ENCODE measurements at regions not wholly inside any gene's neighbourhood (a gene's known extent, or its start where the extent isn't known, plus 50 kb on each side); places are given as distances from the start of the nearest gene placed in this dataset.

DNA sequence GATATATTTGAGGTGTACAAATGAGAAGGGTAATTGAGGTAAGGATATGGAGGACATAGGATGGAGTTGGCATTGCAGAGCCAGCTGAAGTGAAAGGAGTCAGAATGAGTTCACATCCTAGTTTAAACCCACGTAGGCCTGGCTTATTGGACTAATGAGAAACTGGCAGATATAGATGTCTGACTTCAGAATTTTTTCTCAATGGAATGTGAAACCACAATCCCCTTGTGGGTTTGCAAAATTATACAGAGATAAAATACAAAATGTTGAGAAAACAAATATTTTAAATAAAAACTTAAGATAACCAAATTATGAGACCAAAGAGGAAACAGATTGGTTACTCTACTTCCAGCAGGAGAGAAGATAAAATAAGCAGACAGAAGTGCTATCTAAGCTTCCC, 277.4 kb upstream of the LRRC7 start:
- ATAC-seq: no peak
- peak; percentile 26; the same call in 1 of the 2 replicates for TF ChIP-seq ISL1 (CRISPR knock-in tag; IDR thresholded peaks at IDR 0.05)
- TF ChIP-seq, protein P1, sequence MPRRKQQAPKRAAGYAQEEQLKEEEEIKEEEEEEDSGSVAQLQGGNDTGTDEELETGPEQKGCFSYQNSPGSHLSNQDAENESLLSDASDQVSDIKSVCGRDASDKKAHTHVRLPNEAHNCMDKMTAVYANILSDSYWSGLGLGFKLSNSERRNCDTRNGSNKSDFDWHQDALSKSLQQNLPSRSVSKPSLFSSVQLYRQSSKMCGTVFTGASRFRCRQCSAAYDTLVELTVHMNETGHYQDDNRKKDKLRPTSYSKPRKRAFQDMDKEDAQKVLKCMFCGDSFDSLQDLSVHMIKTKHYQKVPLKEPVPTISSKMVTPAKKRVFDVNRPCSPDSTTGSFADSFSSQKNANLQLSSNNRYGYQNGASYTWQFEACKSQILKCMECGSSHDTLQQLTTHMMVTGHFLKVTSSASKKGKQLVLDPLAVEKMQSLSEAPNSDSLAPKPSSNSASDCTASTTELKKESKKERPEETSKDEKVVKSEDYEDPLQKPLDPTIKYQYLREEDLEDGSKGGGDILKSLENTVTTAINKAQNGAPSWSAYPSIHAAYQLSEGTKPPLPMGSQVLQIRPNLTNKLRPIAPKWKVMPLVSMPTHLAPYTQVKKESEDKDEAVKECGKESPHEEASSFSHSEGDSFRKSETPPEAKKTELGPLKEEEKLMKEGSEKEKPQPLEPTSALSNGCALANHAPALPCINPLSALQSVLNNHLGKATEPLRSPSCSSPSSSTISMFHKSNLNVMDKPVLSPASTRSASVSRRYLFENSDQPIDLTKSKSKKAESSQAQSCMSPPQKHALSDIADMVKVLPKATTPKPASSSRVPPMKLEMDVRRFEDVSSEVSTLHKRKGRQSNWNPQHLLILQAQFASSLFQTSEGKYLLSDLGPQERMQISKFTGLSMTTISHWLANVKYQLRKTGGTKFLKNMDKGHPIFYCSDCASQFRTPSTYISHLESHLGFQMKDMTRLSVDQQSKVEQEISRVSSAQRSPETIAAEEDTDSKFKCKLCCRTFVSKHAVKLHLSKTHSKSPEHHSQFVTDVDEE (CRISPR knock-in tag; IDR thresholded peaks at IDR 0.05): no peak
- no peak for TF ChIP-seq ZFP3 (CRISPR knock-in tag; IDR thresholded peaks at IDR 0.05)

GRCh38 chr1:69291541-69291940, 276.2 kb upstream of the LRRC7 start:
- ATAC-seq: no peak
- TF ChIP-seq CSRNP3 (CRISPR knock-in tag; IDR thresholded peaks at IDR 0.05): no peak
- TF ChIP-seq CSDC2 (CRISPR knock-in tag; IDR thresholded peaks at IDR 0.05): no peak
- TF ChIP-seq ZC3H10 (CRISPR knock-in tag; IDR thresholded peaks at IDR 0.05): no peak
- TF ChIP-seq, protein P2, sequence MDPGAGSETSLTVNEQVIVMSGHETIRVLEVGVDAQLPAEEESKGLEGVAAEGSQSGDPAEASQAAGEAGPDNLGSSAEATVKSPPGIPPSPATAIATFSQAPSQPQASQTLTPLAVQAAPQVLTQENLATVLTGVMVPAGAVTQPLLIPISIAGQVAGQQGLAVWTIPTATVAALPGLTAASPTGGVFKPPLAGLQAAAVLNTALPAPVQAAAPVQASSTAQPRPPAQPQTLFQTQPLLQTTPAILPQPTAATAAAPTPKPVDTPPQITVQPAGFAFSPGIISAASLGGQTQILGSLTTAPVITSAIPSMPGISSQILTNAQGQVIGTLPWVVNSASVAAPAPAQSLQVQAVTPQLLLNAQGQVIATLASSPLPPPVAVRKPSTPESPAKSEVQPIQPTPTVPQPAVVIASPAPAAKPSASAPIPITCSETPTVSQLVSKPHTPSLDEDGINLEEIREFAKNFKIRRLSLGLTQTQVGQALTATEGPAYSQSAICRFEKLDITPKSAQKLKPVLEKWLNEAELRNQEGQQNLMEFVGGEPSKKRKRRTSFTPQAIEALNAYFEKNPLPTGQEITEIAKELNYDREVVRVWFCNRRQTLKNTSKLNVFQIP (CRISPR knock-in tag; IDR thresholded peaks at IDR 0.05; ENCODE audit: borderline replicate concordance, low read depth): no peak
- no peak for TF ChIP-seq ZNF565 (CRISPR knock-in tag; conservative IDR thresholded peaks at IDR 0.05; ENCODE audit: low read depth)
- no peak for TF ChIP-seq ESRRG (CRISPR knock-in tag; IDR thresholded peaks at IDR 0.05)
- TF ChIP-seq, protein P1 (CRISPR knock-in tag; IDR thresholded peaks at IDR 0.05): no peak
- no peak for TF ChIP-seq ARNTL (CRISPR knock-in tag; IDR thresholded peaks at IDR 0.05; ENCODE audit: borderline replicate concordance, low read depth)
- no peak for TF ChIP-seq TCF4 (CRISPR knock-in tag; IDR thresholded peaks at IDR 0.05; ENCODE audit: borderline replicate concordance)
- no peak for TF ChIP-seq BACH2 (CRISPR knock-in tag; IDR thresholded peaks at IDR 0.05; ENCODE audit: borderline replicate concordance)
- TF ChIP-seq GLIS3 (CRISPR knock-in tag; IDR thresholded peaks at IDR 0.05): no peak
- TF ChIP-seq ZFP30 (CRISPR knock-in tag; IDR thresholded peaks at IDR 0.05): no peak
- no peak for TF ChIP-seq RARB (CRISPR knock-in tag; IDR thresholded peaks at IDR 0.05)
- no peak for TF ChIP-seq ZFP3 (CRISPR knock-in tag; IDR thresholded peaks at IDR 0.05)
- TF ChIP-seq SNAI2 (CRISPR knock-in tag; IDR thresholded peaks at IDR 0.05): no peak
- TF ChIP-seq ISL1 (CRISPR knock-in tag; IDR thresholded peaks at IDR 0.05): no peak
- TF ChIP-seq CREB5 (CRISPR knock-in tag; IDR thresholded peaks at IDR 0.05; ENCODE audit: low read depth): no peak

DNA sequence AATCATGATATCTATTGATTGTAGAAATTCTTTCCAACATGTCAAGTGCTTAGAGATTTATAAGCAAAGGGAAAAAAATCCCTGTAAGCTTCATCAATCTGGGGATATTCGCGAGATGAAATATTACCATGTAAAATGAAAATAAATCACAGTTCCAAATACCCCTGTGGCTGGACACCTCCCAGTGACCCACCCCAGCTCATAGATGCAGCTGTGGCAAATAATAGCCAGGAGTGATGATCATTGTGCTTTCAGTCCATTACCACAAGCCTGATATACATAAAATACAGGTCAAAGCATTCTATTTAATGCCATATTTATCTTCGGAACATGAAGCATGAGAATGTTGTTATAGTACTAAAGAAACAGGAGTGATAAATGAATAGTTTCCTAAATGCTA, 274.9 kb upstream of the LRRC7 start:
- no peak for ATAC-seq
- TF ChIP-seq ZC3H10 (CRISPR knock-in tag; IDR thresholded peaks at IDR 0.05): no peak
- TF ChIP-seq, protein P2 (CRISPR knock-in tag; IDR thresholded peaks at IDR 0.05; ENCODE audit: borderline replicate concordance, low read depth): no peak
- TF ChIP-seq, protein P1 (CRISPR knock-in tag; IDR thresholded peaks at IDR 0.05): no peak
- TF ChIP-seq BACH2 (CRISPR knock-in tag; IDR thresholded peaks at IDR 0.05; ENCODE audit: borderline replicate concordance): no peak
- TF ChIP-seq, protein P3, sequence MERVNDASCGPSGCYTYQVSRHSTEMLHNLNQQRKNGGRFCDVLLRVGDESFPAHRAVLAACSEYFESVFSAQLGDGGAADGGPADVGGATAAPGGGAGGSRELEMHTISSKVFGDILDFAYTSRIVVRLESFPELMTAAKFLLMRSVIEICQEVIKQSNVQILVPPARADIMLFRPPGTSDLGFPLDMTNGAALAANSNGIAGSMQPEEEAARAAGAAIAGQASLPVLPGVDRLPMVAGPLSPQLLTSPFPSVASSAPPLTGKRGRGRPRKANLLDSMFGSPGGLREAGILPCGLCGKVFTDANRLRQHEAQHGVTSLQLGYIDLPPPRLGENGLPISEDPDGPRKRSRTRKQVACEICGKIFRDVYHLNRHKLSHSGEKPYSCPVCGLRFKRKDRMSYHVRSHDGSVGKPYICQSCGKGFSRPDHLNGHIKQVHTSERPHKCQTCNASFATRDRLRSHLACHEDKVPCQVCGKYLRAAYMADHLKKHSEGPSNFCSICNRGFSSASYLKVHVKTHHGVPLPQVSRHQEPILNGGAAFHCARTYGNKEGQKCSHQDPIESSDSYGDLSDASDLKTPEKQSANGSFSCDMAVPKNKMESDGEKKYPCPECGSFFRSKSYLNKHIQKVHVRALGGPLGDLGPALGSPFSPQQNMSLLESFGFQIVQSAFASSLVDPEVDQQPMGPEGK (CRISPR knock-in tag; IDR thresholded peaks at IDR 0.05; ENCODE audit: borderline replicate concordance): no peak
- TF ChIP-seq ZNF70 (CRISPR knock-in tag; IDR thresholded peaks at IDR 0.05): no peak
- no peak for TF ChIP-seq CSDC2 (CRISPR knock-in tag; IDR thresholded peaks at IDR 0.05)
- no peak for TF ChIP-seq SNAI2 (CRISPR knock-in tag; IDR thresholded peaks at IDR 0.05)
- no peak for TF ChIP-seq PPARA (CRISPR knock-in tag; IDR thresholded peaks at IDR 0.05; ENCODE audit: borderline replicate concordance)
